Breast epithelium (tissue), 4 donors: ENCODE measurements at regions not wholly inside any gene's neighbourhood (a gene's known extent, or its start where the extent isn't known, plus 50 kb on each side); places are given as distances from the start of the nearest gene placed in this dataset.

ENCODE experiments used
- DNase-seq, 2 donors: peaks; one replicate each; pipeline ENCODE4 v3.0.0-alpha.2; 2019; ENCODE audit warnings: low spot score in 2 of 2
- H3K27ac ChIP-seq, 2 donors: fragments of 200-600 bp; sonication (generic) in 1 of 2; one replicate each; pipeline ENCODE4 v1.5.1; 2016 to 2019; ENCODE audit warnings: mild to moderate bottlenecking in 1 of 2
- H3K27me3 ChIP-seq, 2 donors: fragments of 200-600 bp; sonication (generic) in 1 of 2; one replicate each; pipeline versions ENCODE4 v1.5.1 to v1.6.0; 2017 to 2019; ENCODE audit warnings: control low read depth in 1 of 2, mild to moderate bottlenecking in 1 of 2
- H3K36me3 ChIP-seq: fragments of 200-600 bp; one replicate; pipeline ENCODE4 v1.5.1; 2019
- H3K4me1 ChIP-seq, 2 donors: fragments of 200-600 bp; sonication (generic); one replicate each; pipeline ENCODE4 v1.5.1; 2016 to 2019; ENCODE audit warnings: control low read depth in 1 of 2
- H3K4me3 ChIP-seq, 3 donors: fragments of 200-600 bp; sonication (generic); 1 replicate in 2 of 3; 2 replicates in 1 of 3; pipeline ENCODE4 v1.5.1; 2016 to 2019; ENCODE audit warnings: mild to moderate bottlenecking in 3 of 3, moderate library complexity in 2 of 3
- H3K9me3 ChIP-seq, 2 donors: fragments of 200-600 bp; sonication (generic) in 1 of 2; one replicate each; pipeline ENCODE4 v1.5.1; 2016 to 2019; ENCODE audit warnings: control low read depth in 1 of 2
- CTCF ChIP-seq, 3 donors: fragments of 450-650 bp; IDR thresholded peaks; one replicate each; pipeline ENCODE4 v1.5.1; 2016 to 2017; ENCODE audit warnings: antibody characterized with exemption in 3 of 3, mild to moderate bottlenecking in 3 of 3, moderate library complexity in 3 of 3
- POLR2A ChIP-seq: fragments of 450-650 bp; IDR thresholded peaks from one replicate; pipeline ENCODE4 v1.6.1; 2016; ENCODE audit warnings: antibody characterized with exemption, mild to moderate bottlenecking, moderate library complexity
- POLR2AphosphoS5 ChIP-seq, 3 donors: sonication (generic); formaldehyde crosslinking; IDR thresholded peaks; one replicate each; pipeline ENCODE4 v1.6.1; 2017; ENCODE audit warnings: antibody characterized with exemption in 3 of 3
- intact Hi-C: fragments of 100-400 bp; cut with DNase I; formaldehyde crosslinking; loops from one replicate; pipeline ENCODE4 v1.15.1; 2023; ENCODE audit warnings: low total_unique reads

GRCh38 chr6:105988321-105988720 is 97.8 kb upstream of the PRDM1 start:
- Histone ChIP-seq H3K27me3 (no peaks in the 10 kb centered on the region), H3K27ac (no peak overlapping the region), H3K9me3 (no peaks in the 10 kb centered on the region), H3K4me1 (no peaks in the 10 kb centered on the region), H3K4me3 (no peak overlapping the region), H3K36me3 (no peaks in the 10 kb centered on the region)
- no peak for DNase-seq
- intact Hi-C loops: no loop called here
- no peak for TF ChIP-seq POLR2AphosphoS5 (IDR thresholded peaks at IDR 0.05)
- no peak for TF ChIP-seq POLR2A
- TF ChIP-seq CTCF (IDR thresholded peaks at IDR 0.05): no peak

- no peak for TF ChIP-seq POLR2A
- no peak for TF ChIP-seq CTCF (IDR thresholded peaks at IDR 0.05)
- no peak for TF ChIP-seq POLR2AphosphoS5 (IDR thresholded peaks at IDR 0.05)
- intact Hi-C loops: no loop called here
- H3K9me3 ChIP-seq: no peaks in the 10 kb centered on the region
- no peak for DNase-seq
- H3K27ac ChIP-seq: peak overlapping the region in 1 of 2 donors; percentile 19
- H3K4me3 ChIP-seq: no peak overlapping the region
- H3K36me3 ChIP-seq: no peaks in the 10 kb centered on the region
- no peaks in the 10 kb centered on the region for H3K27me3 ChIP-seq
- no peaks in the 10 kb centered on the region for H3K4me1 ChIP-seq
Measured at GRCh38 chr6:105987516-105987915, 98.6 kb upstream of the PRDM1 start.

- Histone ChIP-seq H3K4me1 (no peaks in the 10 kb centered on the region), H3K9me3 (no peaks in the 10 kb centered on the region), H3K36me3 (no peaks in the 10 kb centered on the region), H3K27me3 (no peaks in the 10 kb centered on the region), H3K4me3 (no peak overlapping the region), H3K27ac (peak overlapping the region in 1 of 2 donors; percentile 19)
- no peak for TF ChIP-seq POLR2A
- no peak for TF ChIP-seq CTCF (IDR thresholded peaks at IDR 0.05)
- TF ChIP-seq POLR2AphosphoS5 (IDR thresholded peaks at IDR 0.05): no peak
- no peak for DNase-seq
- intact Hi-C loops: no loop called here
Measured at GRCh38 chr6:105986998-105987397, 99.1 kb upstream of the PRDM1 start.

GRCh38 chr6:105985816-105986632 is 100.1 kb upstream of the PRDM1 start:
- H3K4me3 ChIP-seq: peak overlapping the region in 2 of 3 donors; percentile 5 to 10
- intact Hi-C loops: no loop called here
- TF ChIP-seq POLR2A (no peak), CTCF (IDR thresholded peaks at IDR 0.05) (no peak), POLR2AphosphoS5 (IDR thresholded peaks at IDR 0.05) (no peak)

GRCh38 chr6:105985098-105985815 is 100.9 kb upstream of the PRDM1 start:
- DNase-seq: no peak
- Histone ChIP-seq H3K36me3 (no peaks in the 10 kb centered on the region), H3K4me3 (no peak overlapping the region), H3K27ac (no peak overlapping the region), H3K4me1 (no peaks in the 10 kb centered on the region), H3K27me3 (peaks cover 0 to 7% of the 10 kb centered on the region in 2 donors), H3K9me3 (no peaks in the 10 kb centered on the region)
- intact Hi-C loops: no loop called here
- TF ChIP-seq CTCF (IDR thresholded peaks at IDR 0.05) (no peak), POLR2A (no peak), POLR2AphosphoS5 (IDR thresholded peaks at IDR 0.05) (no peak)

More at GRCh38 chr6:105985816-105986632, 100.1 kb upstream of the PRDM1 start:
- Histone ChIP-seq H3K27me3 (peaks cover 0 to 7% of the 10 kb centered on the region in 2 donors), H3K27ac (no peak overlapping the region), H3K36me3 (no peaks in the 10 kb centered on the region), H3K9me3 (no peaks in the 10 kb centered on the region), H3K4me1 (no peaks in the 10 kb centered on the region)
- no peak for DNase-seq
